Activated CD8-positive, alpha-beta memory T cell treated with anti-CD3 and anti-CD28 coated beads, Interleukin-2, amount 10 ng/mL, durations not matched to agents 7 days and 5 days (primary cell): ENCODE measurements at regions not wholly inside any gene's neighbourhood (a gene's known extent, or its start where the extent isn't known, plus 50 kb on each side); places are given as distances from the start of the nearest gene placed in this dataset.

ENCODE experiments used
- ATAC-seq: fragments of 150-1000 bp; cut with Tn5 transposase; one replicate; pipeline ENCODE4 v1.10.0; 2021; ENCODE audit warnings: moderate library complexity
- CTCF ChIA-PET: fragments of 350-600 bp; sonication (Branson Sonifier 250); formaldehyde crosslinking; loops from one replicate; lab custom pipeline; 2021; ENCODE audit warnings: antibody characterized with exemption; lab: Charles Lee
- DNase-seq: peaks from one replicate; pipeline ENCODE4 v3.0.0-alpha.2; 2020
- H3K27ac Mint-ChIP-seq: one replicate; pipeline ENCODE4 v1.8.0; 2021; ENCODE audit warnings: mild to moderate bottlenecking, mixed read lengths
- H3K27me3 Mint-ChIP-seq: one replicate; pipeline ENCODE4 v1.8.0; 2021; ENCODE audit warnings: mixed read lengths
- H3K36me3 Mint-ChIP-seq: one replicate; pipeline ENCODE4 v1.8.0; 2021; ENCODE audit warnings: mild to moderate bottlenecking, mixed read lengths
- H3K4me1 Mint-ChIP-seq: one replicate; pipeline ENCODE4 v1.8.0; 2021; ENCODE audit warnings: mixed read lengths
- H3K4me3 Mint-ChIP-seq: one replicate; pipeline ENCODE4 v1.8.0; 2021; ENCODE audit warnings: mild to moderate bottlenecking, moderate library complexity, mixed read lengths
- H3K9me3 Mint-ChIP-seq: one replicate; pipeline ENCODE4 v1.8.0; 2022; ENCODE audit warnings: low read depth, mixed read lengths

DNA sequence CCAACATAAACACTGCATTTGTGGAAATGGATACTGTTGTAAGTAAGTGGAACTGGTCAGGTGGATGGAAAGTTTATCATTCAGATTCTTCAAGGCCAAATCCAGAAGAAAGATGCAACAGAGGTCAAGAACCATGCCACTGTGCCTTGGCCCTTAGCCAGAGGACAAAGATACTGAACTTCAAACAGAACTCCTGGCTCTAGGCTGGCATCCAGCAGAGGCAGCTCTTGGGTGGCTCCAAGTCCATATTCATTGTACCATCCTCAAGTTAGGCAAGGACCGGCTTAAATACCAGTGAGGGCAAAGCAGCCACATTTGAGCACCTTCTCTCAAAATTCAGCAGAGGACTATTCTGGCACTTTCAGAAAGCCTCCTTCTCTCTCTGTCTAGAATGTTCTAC is 53.2 kb downstream of the DNAAF9 start:
- H3K4me1 Mint-ChIP-seq: peaks cover 2% of the 10 kb centered on the region
- CTCF ChIA-PET: interaction anchor here (0.8 kb wide), 1 partner anchor 14 kb away, joined by 3 read pairs; no protein-coding TSS in a partner anchor
- no peaks in the 10 kb centered on the region for H3K27me3 Mint-ChIP-seq
- no peak overlapping the region for H3K27ac Mint-ChIP-seq
- no peak for ATAC-seq
- no peak for DNase-seq
- no peak overlapping the region for H3K4me3 Mint-ChIP-seq
- peaks cover 2% of the 10 kb centered on the region for H3K36me3 Mint-ChIP-seq
- no peaks in the 10 kb centered on the region for H3K9me3 Mint-ChIP-seq

- Mint-ChIP-seq H3K9me3 (no peaks in the 10 kb centered on the region), H3K27ac (no peak overlapping the region), H3K27me3 (no peaks in the 10 kb centered on the region), H3K36me3 (peaks cover 2% of the 10 kb centered on the region), H3K4me1 (peaks cover 2% of the 10 kb centered on the region), H3K4me3 (no peak overlapping the region)
- DNase-seq (no peak), ATAC-seq (no peak)
- CTCF ChIA-PET: interaction anchor here (0.8 kb wide), 1 partner anchor 15 kb away, joined by 3 read pairs; no protein-coding TSS in a partner anchor
Observed at GRCh38 chr20:3353646-3354045, 53.8 kb downstream of the DNAAF9 start.

GRCh38 chr20:3352202-3352601 is 55.3 kb downstream of the DNAAF9 start:
- ATAC-seq: no peak
- H3K9me3 Mint-ChIP-seq: no peaks in the 10 kb centered on the region
- CTCF ChIA-PET: no interaction called here
- H3K27me3 Mint-ChIP-seq: no peaks in the 10 kb centered on the region
- no peak overlapping the region for H3K27ac Mint-ChIP-seq
- no peak for DNase-seq
- H3K36me3 Mint-ChIP-seq: peaks cover 2% of the 10 kb centered on the region
- H3K4me3 Mint-ChIP-seq: no peak overlapping the region
- peaks cover 2% of the 10 kb centered on the region for H3K4me1 Mint-ChIP-seq

- Mint-ChIP-seq H3K9me3 (no peaks in the 10 kb centered on the region), H3K36me3 (peaks cover 2% of the 10 kb centered on the region), H3K4me3 (no peak overlapping the region), H3K4me1 (peaks cover 2% of the 10 kb centered on the region), H3K27ac (no peak overlapping the region), H3K27me3 (no peaks in the 10 kb centered on the region)
- CTCF ChIA-PET: no interaction called here
- ATAC-seq: no peak
- no peak for DNase-seq
Observed at GRCh38 chr20:3350422-3350821, 57.0 kb downstream of the DNAAF9 start.

DNA sequence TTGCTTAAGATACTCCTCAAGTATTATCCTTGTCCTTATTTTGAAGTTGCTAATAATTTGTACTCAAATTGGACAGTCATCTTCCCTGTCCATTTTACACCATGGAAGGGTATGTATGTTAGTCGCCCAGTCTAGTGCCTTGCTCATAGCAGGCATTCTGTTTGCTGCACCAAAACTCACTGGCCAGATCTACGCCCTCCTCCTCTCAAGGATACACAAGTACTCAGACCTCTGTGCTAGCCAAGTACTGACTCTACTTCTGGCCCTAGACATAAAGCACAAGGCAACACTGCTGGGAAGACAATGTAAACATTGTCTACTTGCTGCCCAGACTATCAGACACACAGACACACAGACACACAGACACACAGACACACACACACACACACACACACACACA is 57.7 kb downstream of the DNAAF9 start:
- DNase-seq: no peak
- no peak overlapping the region for H3K27ac Mint-ChIP-seq
- no peak overlapping the region for H3K4me3 Mint-ChIP-seq
- H3K9me3 Mint-ChIP-seq: no peaks in the 10 kb centered on the region
- no peaks in the 10 kb centered on the region for H3K27me3 Mint-ChIP-seq
- no peak for ATAC-seq
- peaks cover 2% of the 10 kb centered on the region for H3K4me1 Mint-ChIP-seq
- no peaks in the 10 kb centered on the region for H3K36me3 Mint-ChIP-seq
- CTCF ChIA-PET: no interaction called here

- no peak for ATAC-seq
- Mint-ChIP-seq H3K27ac (no peak overlapping the region), H3K36me3 (peaks cover 2% of the 10 kb centered on the region), H3K4me3 (no peak overlapping the region), H3K9me3 (no peaks in the 10 kb centered on the region), H3K4me1 (no peaks in the 10 kb centered on the region), H3K27me3 (no peaks in the 10 kb centered on the region)
- no peak for DNase-seq
- CTCF ChIA-PET: no interaction called here
Observed at GRCh38 chr20:3342766-3343165, 64.7 kb downstream of the DNAAF9 start.

- Mint-ChIP-seq H3K4me1 (peaks cover 2% of the 10 kb centered on the region), H3K9me3 (no peaks in the 10 kb centered on the region), H3K4me3 (no peak overlapping the region), H3K27me3 (no peaks in the 10 kb centered on the region), H3K36me3 (peaks cover 2% of the 10 kb centered on the region), H3K27ac (no peak overlapping the region)
- CTCF ChIA-PET: no interaction called here
- DNase-seq (no peak), ATAC-seq (no peak)
Observed at GRCh38 chr20:3340443-3340842, 67.0 kb downstream of the DNAAF9 start.

DNA sequence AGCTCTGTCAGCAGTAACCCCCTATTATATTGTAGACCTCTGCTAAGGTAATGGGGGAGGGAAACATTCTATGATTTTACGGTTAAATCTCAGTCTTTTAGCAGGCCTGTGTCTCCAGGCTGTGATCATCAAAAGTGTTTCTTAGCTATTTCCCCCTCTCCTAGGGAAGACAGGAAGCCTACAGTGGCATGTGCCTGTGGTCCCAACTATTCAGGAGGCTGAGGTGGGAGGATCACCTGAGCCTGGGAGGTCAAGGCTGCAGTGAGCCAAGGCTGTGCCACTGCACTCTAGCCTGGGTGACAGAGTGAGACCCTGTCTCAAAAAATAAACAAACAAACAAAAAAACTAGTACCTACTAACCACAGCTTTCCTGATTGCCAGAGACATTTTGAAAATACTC is 67.9 kb downstream of the DNAAF9 start:
- no peak overlapping the region for H3K4me3 Mint-ChIP-seq
- H3K27ac Mint-ChIP-seq: no peak overlapping the region
- H3K27me3 Mint-ChIP-seq: no peaks in the 10 kb centered on the region
- H3K4me1 Mint-ChIP-seq: peaks cover 2% of the 10 kb centered on the region
- peaks cover 2% of the 10 kb centered on the region for H3K36me3 Mint-ChIP-seq
- CTCF ChIA-PET: no interaction called here
- DNase-seq: no peak
- ATAC-seq: no peak
- H3K9me3 Mint-ChIP-seq: no peaks in the 10 kb centered on the region

DNA sequence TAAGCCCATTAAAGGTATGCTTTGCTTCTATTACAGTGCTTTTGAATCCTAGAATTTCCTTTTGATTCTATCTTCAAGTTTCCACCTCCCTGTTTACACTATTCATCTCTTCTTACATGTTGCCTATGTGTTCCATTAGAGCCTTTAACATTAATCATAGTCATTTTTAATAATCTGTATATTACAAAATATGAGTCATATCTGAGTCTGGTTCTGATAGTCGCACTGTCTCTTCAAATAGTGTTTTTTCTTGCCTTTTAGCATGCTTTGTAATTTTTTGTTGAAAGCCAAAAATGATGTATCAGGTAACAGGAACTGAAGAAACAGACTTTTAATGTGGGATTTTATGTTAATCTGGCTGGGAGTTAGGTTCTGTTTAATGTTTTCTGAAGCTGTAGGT is 68.4 kb downstream of the DNAAF9 start:
- H3K9me3 Mint-ChIP-seq: no peaks in the 10 kb centered on the region
- H3K4me1 Mint-ChIP-seq: peaks cover 2% of the 10 kb centered on the region
- H3K27me3 Mint-ChIP-seq: no peaks in the 10 kb centered on the region
- no peak overlapping the region for H3K4me3 Mint-ChIP-seq
- H3K27ac Mint-ChIP-seq: no peak overlapping the region
- DNase-seq: no peak
- ATAC-seq: no peak
- CTCF ChIA-PET: no interaction called here
- peaks cover 2% of the 10 kb centered on the region for H3K36me3 Mint-ChIP-seq

DNA sequence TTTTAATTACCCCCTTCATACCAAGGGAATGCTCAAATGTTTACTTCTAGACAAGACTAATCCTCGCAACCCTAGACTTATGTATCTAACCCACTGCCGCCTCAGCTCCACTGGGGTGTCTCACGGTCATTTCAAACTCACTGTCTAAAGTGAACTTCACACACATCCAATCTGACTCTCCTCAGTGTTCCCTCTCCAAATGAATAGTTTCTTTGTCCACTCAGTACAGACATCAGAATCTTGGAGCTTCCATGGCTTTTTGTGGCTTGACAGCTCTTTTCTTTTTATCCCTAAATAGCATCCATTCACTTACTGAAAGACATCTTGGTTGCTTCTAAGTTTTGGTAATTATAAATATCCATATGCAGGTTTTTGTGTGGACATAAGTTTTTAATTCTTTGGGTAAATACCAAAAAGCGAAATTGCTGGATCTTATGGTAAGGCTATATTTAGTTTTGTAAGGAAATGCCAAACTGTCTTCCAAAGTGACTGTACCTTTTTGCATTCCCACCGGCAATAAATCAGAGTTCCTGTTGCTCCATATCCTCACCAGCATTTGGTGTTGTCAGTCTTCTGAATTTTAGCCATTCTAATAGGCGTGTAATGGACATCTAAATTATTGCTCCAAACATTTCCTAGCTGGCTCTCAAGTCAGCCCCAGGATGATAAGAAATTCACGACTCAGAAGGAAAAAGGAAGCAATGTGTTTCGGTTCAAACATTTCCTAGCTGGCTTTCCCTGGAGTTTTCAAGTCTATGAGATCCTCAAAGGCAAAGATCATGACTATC is 73.1 kb downstream of the DNAAF9 start:
- no peak overlapping the region for H3K4me3 Mint-ChIP-seq

GRCh38 chr20:3330046-3330741 is 77.3 kb downstream of the DNAAF9 start:
- ATAC-seq (peak; percentile 27), DNase-seq (no peak)
- H3K27ac Mint-ChIP-seq: no peak overlapping the region
- no peaks in the 10 kb centered on the region for H3K27me3 Mint-ChIP-seq
- peaks cover 7% of the 10 kb centered on the region for H3K4me1 Mint-ChIP-seq
- H3K9me3 Mint-ChIP-seq: no peaks in the 10 kb centered on the region
- CTCF ChIA-PET: interaction anchor here (0.6 to 1.0 kb wide), 3 partner anchors 8 to 262 kb away, joined by 3 read pairs; no protein-coding TSS in a partner anchor
- no peaks in the 10 kb centered on the region for H3K36me3 Mint-ChIP-seq
- no peak overlapping the region for H3K4me3 Mint-ChIP-seq

More for the DNA sequence above, 73.1 kb downstream of the DNAAF9 start:
- H3K36me3 Mint-ChIP-seq: peaks cover 2% of the 10 kb centered on the region
- no peaks in the 10 kb centered on the region for H3K27me3 Mint-ChIP-seq
- no peak overlapping the region for H3K27ac Mint-ChIP-seq
- DNase-seq (no peak), ATAC-seq (no peak)
- peaks cover 2% of the 10 kb centered on the region for H3K4me1 Mint-ChIP-seq
- H3K9me3 Mint-ChIP-seq: no peaks in the 10 kb centered on the region
- CTCF ChIA-PET: no interaction called here

DNA sequence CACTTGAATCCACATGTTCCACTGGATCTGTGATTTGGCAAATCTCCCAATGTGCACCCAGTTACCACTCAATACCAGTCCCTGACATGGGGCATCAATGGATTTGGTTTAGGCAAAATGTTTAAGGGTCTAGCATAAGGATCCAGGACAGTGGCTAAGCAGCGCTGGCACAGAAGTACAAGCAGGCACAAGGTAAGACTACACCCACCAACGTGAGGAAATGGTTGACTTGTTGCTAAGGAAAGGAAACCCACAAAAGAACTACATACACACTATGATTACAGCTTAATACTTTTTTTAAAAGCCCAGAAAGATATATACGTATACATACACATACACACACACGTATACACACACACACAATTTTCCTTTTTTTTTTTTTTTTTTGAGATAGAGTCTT is 79.0 kb downstream of the DNAAF9 start:
- no peaks in the 10 kb centered on the region for H3K27me3 Mint-ChIP-seq
- no peak for DNase-seq
- peak overlapping the region; percentile 50 for H3K27ac Mint-ChIP-seq
- no peaks in the 10 kb centered on the region for H3K9me3 Mint-ChIP-seq
- H3K36me3 Mint-ChIP-seq: no peaks in the 10 kb centered on the region
- H3K4me1 Mint-ChIP-seq: peaks cover 7% of the 10 kb centered on the region
- CTCF ChIA-PET: interaction anchor here (0.7 to 0.8 kb wide), 2 partner anchors 11 to 120 kb away, joined by 3 read pairs; no protein-coding TSS in a partner anchor
- no peak overlapping the region for H3K4me3 Mint-ChIP-seq
- ATAC-seq: peak; percentile 73

GRCh38 chr20:3326779-3327521 is 80.5 kb downstream of the DNAAF9 start:
- peaks cover 7% of the 10 kb centered on the region for H3K4me1 Mint-ChIP-seq

More at GRCh38 chr20:3326779-3327521, 80.5 kb downstream of the DNAAF9 start:
- Mint-ChIP-seq H3K36me3 (no peaks in the 10 kb centered on the region), H3K27me3 (no peaks in the 10 kb centered on the region), H3K27ac (no peak overlapping the region), H3K4me3 (no peak overlapping the region), H3K9me3 (no peaks in the 10 kb centered on the region)
- CTCF ChIA-PET: no interaction called here
- DNase-seq (no peak), ATAC-seq (no peak)
